T47D (cell line): ENCODE measurements at regions not wholly inside any gene's neighbourhood (a gene's known extent, or its start where the extent isn't known, plus 50 kb on each side); places are given as distances from the start of the nearest gene placed in this dataset.

Source experiments
- DNase-seq, 2 experiments: peaks; one replicate each; pipeline versions ENCODE4 v3.0.0 to v3.0.0-alpha.2; 2011 to 2012; ENCODE audit warnings: low read depth in 1 of 2, low spot score in 1 of 2
- JUND ChIP-seq: IDR thresholded peaks from 2 replicates; pipeline ENCODE4 v1.6.1; 2012; ENCODE audit warnings: low read depth
- in situ Hi-C: cut with HindIII; loops from 2 replicates; pipeline ENCODE4 v1.10.0; 2016; ENCODE audit warnings: low sequenced_read_pairs, low pct_unique_long_range_greater_than_20kb

DNA sequence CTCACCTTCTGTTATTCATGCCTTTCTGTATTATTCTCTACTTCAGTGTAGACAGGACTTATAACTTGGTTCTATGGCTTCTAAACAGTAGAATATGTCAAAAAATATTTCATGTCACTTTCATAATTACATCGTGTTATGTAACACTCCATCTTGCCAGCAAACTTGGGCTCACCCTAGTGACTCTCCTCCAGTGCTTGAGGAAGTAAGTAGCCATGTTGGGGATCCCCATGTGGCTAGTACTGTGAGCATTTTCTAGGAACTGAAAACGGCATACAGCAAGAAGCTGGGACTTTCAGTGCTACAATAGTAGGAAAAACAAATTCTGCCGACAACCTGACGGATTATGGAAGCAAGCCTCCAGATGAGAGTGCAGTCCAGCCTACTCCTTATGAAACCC, 495.6 kb downstream of the SLITRK6 start:
- DNase-seq, result no peak
- in situ Hi-C loops, result no loop called here
- TF ChIP-seq JUND, result no peak

DNA sequence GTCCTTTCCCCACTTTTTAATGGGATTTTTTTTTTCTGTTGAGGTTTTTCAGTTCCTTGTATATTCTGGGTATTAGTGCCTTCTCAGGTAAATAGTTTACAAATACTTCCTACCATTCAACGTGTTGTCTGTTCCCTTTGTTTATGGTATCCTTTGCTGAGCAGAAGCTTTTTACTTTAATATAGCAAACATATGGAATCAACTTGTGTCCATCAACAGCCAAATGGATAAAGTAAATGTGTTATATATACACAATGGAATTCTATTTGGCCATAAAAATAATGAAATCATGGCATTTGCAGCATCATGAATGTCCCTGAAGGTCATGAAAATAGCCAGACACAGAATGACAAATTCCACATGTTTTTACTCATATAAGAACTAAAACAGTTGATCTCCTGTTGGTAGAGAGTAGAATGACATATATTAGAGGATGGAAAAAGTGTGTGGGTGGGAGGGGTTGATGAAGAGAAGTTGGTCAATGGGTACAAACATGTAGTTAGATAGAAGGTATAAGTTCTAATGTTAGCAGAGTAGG, 500.8 kb downstream of the SLITRK6 start:
- in situ Hi-C loops, result no loop called here
- DNase-seq, result no peak
- no peak for TF ChIP-seq JUND

DNA sequence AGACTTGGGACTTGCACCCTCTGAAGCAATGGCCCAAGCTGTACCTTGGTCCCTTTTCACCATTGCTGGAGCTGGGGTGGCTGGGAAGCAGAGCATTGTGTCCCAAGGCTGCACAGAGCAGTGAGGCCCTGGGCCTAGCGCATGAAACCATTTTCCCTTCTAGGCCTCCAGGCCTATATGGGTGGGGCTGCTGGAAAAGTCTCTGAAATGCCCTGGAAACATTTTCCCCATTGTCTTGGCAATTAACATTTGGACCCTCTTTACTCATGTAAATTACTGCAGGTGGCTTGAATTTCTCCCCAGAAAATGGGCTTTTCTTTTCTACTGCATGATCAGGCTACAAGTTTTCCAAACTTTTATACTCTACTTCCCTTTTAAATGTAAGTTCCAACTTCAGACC, 510.5 kb downstream of the SLITRK6 start:
- no peak for TF ChIP-seq JUND
- in situ Hi-C loops, result no loop called here
- no peak for DNase-seq

GRCh38 chr13:85287528-85287927, 511.7 kb downstream of the SLITRK6 start:
- no peak for DNase-seq
- TF ChIP-seq JUND, result no peak
- in situ Hi-C loops, result no loop called here

DNA sequence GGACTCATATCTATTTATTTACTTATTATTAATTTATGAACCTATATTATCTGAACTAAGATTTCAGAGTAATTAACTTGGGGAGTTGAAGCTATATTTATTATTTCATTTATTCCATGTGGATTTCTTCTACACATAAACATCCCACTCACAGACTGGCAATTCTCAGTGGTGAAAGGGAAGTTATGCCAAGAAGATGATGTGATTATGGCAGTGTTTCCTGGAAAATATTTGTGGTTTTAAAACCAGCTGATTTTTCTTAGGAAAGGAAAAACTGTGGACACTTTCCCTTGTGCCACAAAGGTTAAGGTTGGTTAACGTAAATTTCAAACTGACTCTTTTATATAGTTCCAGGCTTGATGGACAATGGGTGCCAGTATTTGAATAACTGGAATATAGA, 513.1 kb downstream of the SLITRK6 start:
- in situ Hi-C loops, result no loop called here
- DNase-seq, result no peak
- TF ChIP-seq JUND, result no peak

DNA sequence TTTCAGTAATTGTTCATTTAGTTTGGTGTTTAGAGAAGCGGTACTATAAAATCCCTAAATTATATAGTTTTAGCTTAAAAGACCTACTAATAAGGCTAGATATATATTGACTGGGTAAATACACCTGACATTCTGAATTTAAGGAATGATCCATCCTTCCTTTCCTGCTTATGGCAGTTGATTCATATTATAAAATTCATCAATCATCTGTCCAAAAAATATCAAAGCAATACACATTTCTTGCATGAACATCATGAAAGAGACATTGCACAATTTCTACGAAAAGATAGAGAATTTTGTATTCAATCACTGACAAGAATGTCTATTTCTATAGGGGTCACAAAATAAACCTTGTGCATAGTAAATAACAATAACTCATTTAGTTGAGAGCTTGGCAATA, 514.9 kb downstream of the SLITRK6 start:
- no peak for TF ChIP-seq JUND
- no peak for DNase-seq
- in situ Hi-C loops, result no loop called here

GRCh38 chr13:85283408-85283807, 515.8 kb downstream of the SLITRK6 start:
- DNase-seq, result no peak
- no peak for TF ChIP-seq JUND
- in situ Hi-C loops, result no loop called here

DNA sequence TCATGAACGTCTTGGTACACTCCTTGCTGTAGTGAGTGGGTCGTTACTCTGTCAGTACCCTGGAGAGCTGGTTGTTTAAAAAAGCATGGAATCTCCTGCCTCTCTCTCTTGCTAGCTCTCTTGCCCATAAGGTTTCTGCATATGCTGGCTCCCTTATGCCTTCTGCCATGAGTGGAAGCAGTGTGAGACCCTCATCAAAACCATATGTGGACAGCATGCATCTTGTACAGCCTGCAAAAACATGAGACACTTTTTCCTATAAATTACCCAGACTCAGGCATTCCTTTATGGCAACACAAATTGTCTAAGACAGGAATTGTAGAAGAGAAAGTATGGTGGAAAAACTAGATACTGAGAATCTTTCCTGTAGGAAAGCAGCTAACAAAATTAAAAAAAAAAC, 516.3 kb downstream of the SLITRK6 start:
- in situ Hi-C loops, result no loop called here
- no peak for DNase-seq
- no peak for TF ChIP-seq JUND

GRCh38 chr13:85278851-85279250, 520.4 kb downstream of the SLITRK6 start:
- in situ Hi-C loops, result no loop called here
- TF ChIP-seq JUND, result no peak
- DNase-seq, result no peak

DNA sequence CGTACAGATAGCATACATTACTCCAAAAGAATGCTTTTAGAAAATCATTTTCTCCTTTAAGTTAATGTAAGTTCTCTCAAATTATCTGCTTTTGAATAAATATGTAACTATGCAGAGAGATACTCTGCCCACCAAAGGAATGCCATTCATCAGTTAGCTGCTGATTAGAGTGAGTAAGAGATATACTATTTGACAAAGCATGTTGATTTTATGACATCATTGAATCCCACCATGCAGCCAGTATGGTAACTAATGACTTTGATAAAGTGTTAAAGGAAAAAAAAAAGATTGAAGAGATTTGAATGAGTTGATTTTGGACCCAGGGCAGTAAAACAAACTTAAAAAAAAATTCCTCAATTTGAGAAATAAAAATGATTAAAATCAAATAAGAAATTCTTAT, 521.5 kb downstream of the SLITRK6 start:
- DNase-seq, result no peak
- TF ChIP-seq JUND, result no peak
- in situ Hi-C loops, result no loop called here

- in situ Hi-C loops, result no loop called here
- DNase-seq, result no peak
- TF ChIP-seq JUND, result no peak
These were observed 532.4 kb downstream of the SLITRK6 start for GRCh38 chr13:85266771-85267170.

GRCh38 chr13:85266331-85266730, 532.9 kb downstream of the SLITRK6 start:
- in situ Hi-C loops, result no loop called here
- peak in 1 of 2 experiments; percentile 6 for DNase-seq

DNA sequence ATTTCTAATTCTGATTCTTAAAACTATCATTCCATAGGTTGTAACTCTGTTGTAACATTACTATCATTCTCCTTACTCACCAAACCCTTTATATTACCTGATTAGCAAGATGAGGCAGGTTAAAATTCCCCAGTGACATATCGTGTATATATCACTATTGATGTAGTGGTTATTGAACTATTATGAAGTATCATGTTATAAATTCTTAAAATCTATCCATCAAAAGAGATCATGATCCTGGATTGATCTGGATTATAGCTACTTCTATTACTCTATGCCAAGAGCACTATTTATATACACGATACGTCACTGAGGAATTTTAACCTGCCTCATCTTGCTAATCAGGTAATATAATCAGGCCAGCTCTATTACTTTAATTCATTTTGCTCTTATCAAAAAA, 533.9 kb downstream of the SLITRK6 start:
- no peak for DNase-seq
- no peak for TF ChIP-seq JUND
- in situ Hi-C loops, result no loop called here

More at GRCh38 chr13:85266331-85266730, 532.9 kb downstream of the SLITRK6 start:
- TF ChIP-seq JUND, result no peak

DNA sequence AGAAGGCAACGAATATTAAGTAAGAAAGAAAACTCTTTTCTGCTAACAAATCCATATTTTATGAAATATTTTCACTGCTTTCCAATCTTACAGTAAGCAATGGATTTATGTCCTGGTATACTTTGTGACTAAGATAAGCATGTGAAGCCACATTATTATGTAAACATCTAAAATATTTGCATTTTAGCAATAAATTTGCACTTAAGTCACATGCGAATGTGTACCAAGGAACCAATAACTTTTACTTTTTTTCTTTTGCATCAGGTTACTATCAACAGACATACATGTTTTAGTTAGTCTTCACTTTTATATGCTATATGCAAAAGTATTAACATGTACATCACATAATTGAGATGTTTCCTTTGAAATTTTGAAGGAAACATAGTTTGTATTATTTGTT, 536.7 kb downstream of the SLITRK6 start:
- no peak for TF ChIP-seq JUND
- in situ Hi-C loops, result no loop called here
- no peak for DNase-seq

GRCh38 chr13:85261757-85262346, 537.4 kb downstream of the SLITRK6 start:
- TF ChIP-seq JUND, result no peak
- in situ Hi-C loops, result no loop called here
- peak in 1 of 2 experiments; percentile 20 for DNase-seq
